ENCODE measurements at regions not wholly inside any gene's neighbourhood (a gene's known extent, or its start where the extent isn't known, plus 50 kb on each side); places are given as distances from the start of the nearest gene placed in this dataset.

DNA sequence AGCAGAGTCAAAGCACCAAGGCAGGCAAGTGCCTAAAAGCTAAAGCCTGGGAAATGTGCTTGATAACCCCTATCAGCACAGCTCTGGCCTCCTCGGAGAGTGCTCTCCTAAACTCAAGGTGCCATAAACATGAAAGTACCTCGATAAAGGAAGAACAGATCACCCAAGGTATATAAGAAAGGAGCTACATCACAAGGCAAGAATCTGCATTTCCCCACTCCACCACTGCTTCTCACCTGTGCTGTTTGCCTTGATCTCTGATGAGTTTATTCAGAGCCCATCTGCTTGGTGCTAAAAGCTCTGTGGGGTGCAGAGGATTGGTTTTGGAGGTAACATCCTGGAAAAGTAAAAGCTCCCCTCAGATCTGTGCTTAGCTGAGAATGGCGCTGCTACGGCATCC lies 449.5 kb upstream of the CDH5 start:
- 76% methylated on average over 4 of the region's 4 CpGs; no CpG with 5 or more reads in 1 of the 2 experiments for WGBS, 2 experiments (ENCODE audit: extremely low coverage in 1 of 2, insufficient coverage in 1 of 2, insufficient read length in 1 of 2, insufficient replicate concordance in 2 of 2, low coverage in 1 of 2, low lambda C conversion rate in 2 of 2, missing lambda C conversion rate in 1 of 2)
- Histone ChIP-seq H2AFZ (ENCODE audit: low read length) (no peak overlapping the region; the same call in 1 of the 2 replicates), H3K18ac (ENCODE audit: extremely low read depth, low read length) (no peak overlapping the region), H4K8ac (ENCODE audit: extremely low read depth, insufficient read depth, low read length) (no peak overlapping the region), H3K79me1 (ENCODE audit: low read depth, low read length) (no peaks in the 10 kb centered on the region), H3K23ac (ENCODE audit: insufficient read length) (no peak overlapping the region), H3K27ac (ENCODE audit: low read depth, low read length) (no peak overlapping the region), H3K4me2 (ENCODE audit: insufficient read depth in 1 of 2, low read depth in 2 of 2, low read length in 2 of 2) (no peak overlapping the region), H4K91ac (replicated peaks; ENCODE audit: insufficient read length, low read length) (no peak overlapping the region), H3K4ac (replicated peaks; ENCODE audit: insufficient read length, low read depth, low read length) (no peak overlapping the region), H2BK20ac (ENCODE audit: low read length) (no peak overlapping the region), H3K9me3 (ENCODE audit: insufficient read depth in 2 of 2, low read depth in 1 of 2, low read length in 1 of 2) (no peaks in the 10 kb centered on the region), H3K14ac (ENCODE audit: insufficient read length) (no peak overlapping the region), H3K4me1 (replicated peaks in 1 of 4; ENCODE audit: control insufficient read depth in 3 of 4, insufficient read depth in 4 of 4, low read length in 3 of 4) (peaks cover 0 to 5% (median under 1%) of the 10 kb centered on the region in 4 experiments; a peak in 3 of 7 replicates), H3K4me3 (ENCODE audit: extremely low read depth in 1 of 4, insufficient read depth in 2 of 4, low read depth in 3 of 4, low read length in 4 of 4) (no peak overlapping the region), H3K27me3 (replicated peaks in 1 of 4; ENCODE audit: control insufficient read depth in 3 of 4, extremely low read depth in 1 of 4, insufficient read depth in 3 of 4, low read length in 3 of 4) (peaks cover 0 to 2% (median 0%) of the 10 kb centered on the region in 4 experiments; a peak in 2 of 7 replicates), H2BK15ac (ENCODE audit: low read length) (no peak overlapping the region), H3K23me2 (ENCODE audit: low read depth, low read length) (no peaks in the 10 kb centered on the region), H2BK5ac (ENCODE audit: low read depth, low read length) (no peak overlapping the region), H2BK12ac (ENCODE audit: low read depth, low read length) (no peak overlapping the region), H3K56ac (replicated peaks; ENCODE audit: insufficient read length, low read depth, low read length) (no peak overlapping the region), H2AK5ac (ENCODE audit: low read depth, low read length) (no peak overlapping the region), H3K79me2 (ENCODE audit: control insufficient read depth in 1 of 2, insufficient read depth in 2 of 2, low read length in 2 of 2) (no peaks in the 10 kb centered on the region), H4K20me1 (replicated peaks in 1 of 2; ENCODE audit: control insufficient read depth in 1 of 2, insufficient read depth in 2 of 2, low read length in 2 of 2) (no peaks in the 10 kb centered on the region), H3K36me3 (ENCODE audit: control insufficient read depth in 2 of 4, insufficient read depth in 4 of 4, low read length in 3 of 4) (no peaks in the 10 kb centered on the region), H4K5ac (ENCODE audit: insufficient read length, low read depth, low read length) (no peak overlapping the region), H2BK120ac (replicated peaks; ENCODE audit: low read depth, low read length) (no peak overlapping the region), H3K9ac (replicated peaks in 1 of 4; ENCODE audit: extremely low read depth in 1 of 4, low read depth in 3 of 4, low read length in 3 of 4) (no peak overlapping the region)
- CTCF ChIA-PET (ENCODE audit: partially characterized antibody): interaction anchor here (0.6 to 2.2 kb wide), 13 partner anchors 8 to 865 kb away, joined by 3 to 11 read pairs (median 3); no protein-coding TSS in a partner anchor
- DNase-seq (ENCODE audit: low read depth in 1 of 2, low spot score in 2 of 2) (no peak), FAIRE-seq (peak; percentile 28)
- POLR2A ChIA-PET (ENCODE audit: partially characterized antibody): interaction anchor here (0.9 kb wide), 1 partner anchor 33 kb away, joined by 3 read pairs; no protein-coding TSS in a partner anchor
- TF ChIP-seq POLR2AphosphoS5 (IDR thresholded peaks at IDR 0.05; ENCODE audit: low read depth, low read length) (no peak), SP2 (IDR thresholded peaks at IDR 0.05; ENCODE audit: low read length) (no peak), ZNF274 (IDR thresholded peaks at IDR 0.05; ENCODE audit: borderline replicate concordance, extremely low read depth, low read length) (no peak), CREB1 (IDR thresholded peaks at IDR 0.05) (no peak), RAD21 (IDR thresholded peaks at IDR 0.05 in 1 of 2, conservative IDR thresholded peaks at IDR 0.05 in 1 of 2; ENCODE audit: low read depth in 2 of 2, low read length in 2 of 2) (peak; percentile 27 to 47; a peak in 3 of 4 replicates), GTF2F1 (IDR thresholded peaks at IDR 0.05; ENCODE audit: borderline replicate concordance, low read depth, low read length) (no peak), BRCA1 (IDR thresholded peaks at IDR 0.05; ENCODE audit: low read depth, low read length) (no peak), KDM1A (IDR thresholded peaks at IDR 0.05; ENCODE audit: borderline replicate concordance, low read length) (no peak), CBX5 (IDR thresholded peaks at IDR 0.05; ENCODE audit: low read depth, low read length) (no peak)
- TF ChIP-seq, protein P1, sequence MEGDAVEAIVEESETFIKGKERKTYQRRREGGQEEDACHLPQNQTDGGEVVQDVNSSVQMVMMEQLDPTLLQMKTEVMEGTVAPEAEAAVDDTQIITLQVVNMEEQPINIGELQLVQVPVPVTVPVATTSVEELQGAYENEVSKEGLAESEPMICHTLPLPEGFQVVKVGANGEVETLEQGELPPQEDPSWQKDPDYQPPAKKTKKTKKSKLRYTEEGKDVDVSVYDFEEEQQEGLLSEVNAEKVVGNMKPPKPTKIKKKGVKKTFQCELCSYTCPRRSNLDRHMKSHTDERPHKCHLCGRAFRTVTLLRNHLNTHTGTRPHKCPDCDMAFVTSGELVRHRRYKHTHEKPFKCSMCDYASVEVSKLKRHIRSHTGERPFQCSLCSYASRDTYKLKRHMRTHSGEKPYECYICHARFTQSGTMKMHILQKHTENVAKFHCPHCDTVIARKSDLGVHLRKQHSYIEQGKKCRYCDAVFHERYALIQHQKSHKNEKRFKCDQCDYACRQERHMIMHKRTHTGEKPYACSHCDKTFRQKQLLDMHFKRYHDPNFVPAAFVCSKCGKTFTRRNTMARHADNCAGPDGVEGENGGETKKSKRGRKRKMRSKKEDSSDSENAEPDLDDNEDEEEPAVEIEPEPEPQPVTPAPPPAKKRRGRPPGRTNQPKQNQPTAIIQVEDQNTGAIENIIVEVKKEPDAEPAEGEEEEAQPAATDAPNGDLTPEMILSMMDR (IDR thresholded peaks at IDR 0.05; ENCODE audit: control extremely low read depth in 1 of 3, insufficient read depth in 1 of 3, low read depth in 1 of 3, low read length in 3 of 3): peak in 1 of 3 experiments; percentile 35; a peak in 1 of 4 replicates
- TF ChIP-seq, protein P2, sequence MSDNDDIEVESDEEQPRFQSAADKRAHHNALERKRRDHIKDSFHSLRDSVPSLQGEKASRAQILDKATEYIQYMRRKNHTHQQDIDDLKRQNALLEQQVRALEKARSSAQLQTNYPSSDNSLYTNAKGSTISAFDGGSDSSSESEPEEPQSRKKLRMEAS (IDR thresholded peaks at IDR 0.05): no peak

Measured in H1 (cell line).